ENCODE measurements at regions not wholly inside any gene's neighbourhood (a gene's known extent, or its start where the extent isn't known, plus 50 kb on each side); places are given as distances from the start of the nearest gene placed in this dataset.

DNA sequence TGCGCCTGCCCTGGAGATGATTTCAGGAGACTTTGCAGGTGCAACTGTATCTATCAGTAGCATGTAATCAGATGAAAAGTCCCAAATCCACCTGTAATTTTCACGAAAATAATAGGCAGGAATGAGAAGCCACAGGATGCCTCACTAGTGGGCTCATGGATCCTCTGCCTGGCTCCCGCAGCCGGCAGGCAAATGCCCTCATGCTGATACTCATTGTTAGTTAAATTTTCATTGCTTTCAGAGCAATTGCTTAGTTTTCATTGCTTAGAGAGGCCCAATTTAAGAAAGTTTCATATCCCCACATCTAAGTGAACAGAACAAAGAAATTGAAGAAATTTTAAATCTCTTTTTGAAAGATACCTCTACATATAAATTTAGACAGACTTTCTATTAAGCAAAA is 57.6 kb upstream of the CTDP1 start:
- WGBS: 76% methylated on average over 4 of the region's 4 CpGs
- Histone ChIP-seq H3K27me3 (ENCODE audit: control insufficient read depth in 4 of 4, insufficient read depth in 4 of 4, low read length in 3 of 4) (no peaks in the 10 kb centered on the region), H3K36me3 (ENCODE audit: control insufficient read depth in 4 of 4, insufficient read depth in 3 of 4, low read depth in 1 of 4, low read length in 3 of 4) (no peaks in the 10 kb centered on the region), H3K9me3 (ENCODE audit: control insufficient read depth in 4 of 4, low read length in 3 of 4) (peaks cover 0 to 4% (median 2%) of the 10 kb centered on the region in 4 donors), H3K9ac (ENCODE audit: low read depth in 1 of 2, low read length in 2 of 2) (no peak overlapping the region), H3K27ac (ENCODE audit: low read depth in 1 of 2, low read length in 2 of 2) (no peak overlapping the region), H3K4me3 (ENCODE audit: low read depth in 1 of 3, low read length in 3 of 3) (no peak overlapping the region), H3K4me1 (ENCODE audit: control insufficient read depth in 4 of 4, insufficient read depth in 4 of 4, low read length in 3 of 4) (no peaks in the 10 kb centered on the region)
- TF ChIP-seq GABPA (IDR thresholded peaks at IDR 0.05 in 1 of 2, conservative IDR thresholded peaks at IDR 0.05 in 1 of 2): no peak
- DNase-seq (ENCODE audit: low spot score): no peak

DNA sequence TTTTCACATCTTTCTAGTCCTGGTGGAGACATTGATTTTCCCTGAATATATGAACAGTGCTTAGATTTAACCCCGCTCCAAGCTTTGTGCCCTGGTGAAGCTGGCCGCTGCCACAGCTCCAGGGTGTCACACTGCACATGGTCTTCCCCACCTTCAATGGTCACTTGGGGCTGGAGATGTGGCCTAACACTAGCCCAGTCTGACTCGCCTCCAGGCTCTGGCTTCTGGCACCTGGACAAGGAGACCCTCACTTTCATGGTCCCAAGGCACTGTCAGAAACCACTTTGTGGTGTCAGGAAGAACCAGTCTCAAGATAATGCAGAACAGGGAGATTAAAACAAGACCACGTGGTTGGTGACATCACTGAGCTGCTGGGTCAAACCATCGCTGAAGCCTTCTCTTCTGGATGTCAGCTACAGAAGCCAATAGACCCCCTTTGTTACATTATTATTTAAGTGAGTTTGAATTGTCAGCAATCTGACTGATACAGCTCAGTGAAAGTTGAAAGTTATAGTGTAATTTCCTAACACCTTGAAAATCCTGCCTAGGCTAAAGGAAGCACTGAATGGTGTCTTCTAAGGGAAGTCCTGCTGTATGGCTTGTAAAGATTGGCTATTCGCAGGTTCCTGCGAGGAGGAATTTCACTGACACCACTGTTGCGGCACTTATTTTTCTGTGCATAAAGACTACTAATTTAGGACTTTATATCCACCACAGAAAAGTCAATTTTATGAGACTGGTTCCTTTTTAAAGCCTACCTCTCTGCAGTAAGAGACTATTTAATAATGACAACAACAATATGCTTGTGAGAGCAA is 55.0 kb upstream of the CTDP1 start:
- no peak for TF ChIP-seq HNF4A (conservative IDR thresholded peaks at IDR 0.05)
- TF ChIP-seq HNF4G (IDR thresholded peaks at IDR 0.05): no peak
- TF ChIP-seq, protein P1, sequence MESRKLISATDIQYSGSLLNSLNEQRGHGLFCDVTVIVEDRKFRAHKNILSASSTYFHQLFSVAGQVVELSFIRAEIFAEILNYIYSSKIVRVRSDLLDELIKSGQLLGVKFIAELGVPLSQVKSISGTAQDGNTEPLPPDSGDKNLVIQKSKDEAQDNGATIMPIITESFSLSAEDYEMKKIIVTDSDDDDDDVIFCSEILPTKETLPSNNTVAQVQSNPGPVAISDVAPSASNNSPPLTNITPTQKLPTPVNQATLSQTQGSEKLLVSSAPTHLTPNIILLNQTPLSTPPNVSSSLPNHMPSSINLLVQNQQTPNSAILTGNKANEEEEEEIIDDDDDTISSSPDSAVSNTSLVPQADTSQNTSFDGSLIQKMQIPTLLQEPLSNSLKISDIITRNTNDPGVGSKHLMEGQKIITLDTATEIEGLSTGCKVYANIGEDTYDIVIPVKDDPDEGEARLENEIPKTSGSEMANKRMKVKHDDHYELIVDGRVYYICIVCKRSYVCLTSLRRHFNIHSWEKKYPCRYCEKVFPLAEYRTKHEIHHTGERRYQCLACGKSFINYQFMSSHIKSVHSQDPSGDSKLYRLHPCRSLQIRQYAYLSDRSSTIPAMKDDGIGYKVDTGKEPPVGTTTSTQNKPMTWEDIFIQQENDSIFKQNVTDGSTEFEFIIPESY (IDR thresholded peaks at IDR 0.05): no peak
- TF ChIP-seq FOXA1 (IDR thresholded peaks at IDR 0.05): no peak
- TF ChIP-seq, protein P2, sequence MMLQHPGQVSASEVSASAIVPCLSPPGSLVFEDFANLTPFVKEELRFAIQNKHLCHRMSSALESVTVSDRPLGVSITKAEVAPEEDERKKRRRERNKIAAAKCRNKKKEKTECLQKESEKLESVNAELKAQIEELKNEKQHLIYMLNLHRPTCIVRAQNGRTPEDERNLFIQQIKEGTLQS (IDR thresholded peaks at IDR 0.05): no peak
- no peak for TF ChIP-seq RAD21 (IDR thresholded peaks at IDR 0.05)

DNA sequence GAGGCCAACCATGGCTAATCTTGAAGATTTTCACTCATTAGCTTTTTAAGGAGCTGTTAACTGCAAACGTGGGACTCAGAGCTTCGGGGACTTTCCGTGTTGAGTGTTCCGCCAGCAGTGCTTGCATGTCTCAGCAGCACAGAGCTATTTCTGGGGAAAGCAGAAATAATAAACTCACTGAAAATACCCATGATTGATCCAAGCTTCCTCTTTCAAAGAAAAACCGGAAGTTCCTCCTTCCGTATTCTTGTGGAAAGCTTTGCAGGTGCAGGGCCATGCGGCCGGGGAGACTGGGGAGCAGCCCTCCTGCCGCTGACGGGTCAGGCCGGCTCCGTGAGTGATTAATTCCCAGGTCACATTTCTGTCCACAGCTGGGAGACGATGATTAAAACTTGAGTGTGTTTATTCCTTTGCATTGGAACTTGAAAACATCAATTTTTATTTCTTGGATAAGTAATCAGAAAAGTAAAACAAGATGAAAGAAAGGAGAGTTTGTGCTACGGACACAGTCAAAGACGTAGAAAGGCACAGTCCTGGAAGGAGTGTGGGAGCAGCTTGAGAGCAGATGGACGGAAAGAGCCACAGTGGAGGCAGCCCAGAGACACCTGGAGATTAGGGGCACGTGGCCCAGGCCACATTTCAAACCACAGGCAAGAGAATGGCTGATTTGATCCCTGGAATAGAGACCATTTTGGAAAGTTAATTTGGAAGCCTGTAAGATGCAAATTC is 54.2 kb upstream of the CTDP1 start:
- peaks cover 0 to 4% (median 0%) of the 10 kb centered on the region in 4 donors for H3K27me3 ChIP-seq (ENCODE audit: control insufficient read depth in 4 of 4, insufficient read depth in 4 of 4, low read length in 3 of 4)
- 59% methylated on average over 17 of the region's 17 CpGs for WGBS
- H3K27ac ChIP-seq (ENCODE audit: low read depth in 1 of 2, low read length in 2 of 2): no peak overlapping the region
- no peak for TF ChIP-seq MAX (IDR thresholded peaks at IDR 0.05)
- no peak for TF ChIP-seq TAF1 (conservative IDR thresholded peaks at IDR 0.05)
- TF ChIP-seq CTCF (IDR thresholded peaks at IDR 0.05; ENCODE audit: low read depth, low read length, missing input control): no peak
- TF ChIP-seq SP1 (IDR thresholded peaks at IDR 0.05): no peak
- TF ChIP-seq NR2F2 (IDR thresholded peaks at IDR 0.05): no peak
- DNase-seq (ENCODE audit: low spot score): no peak
- H3K36me3 ChIP-seq (ENCODE audit: control insufficient read depth in 4 of 4, insufficient read depth in 3 of 4, low read depth in 1 of 4, low read length in 3 of 4): no peaks in the 10 kb centered on the region
- H3K4me3 ChIP-seq (ENCODE audit: low read depth in 1 of 3, low read length in 3 of 3): no peak overlapping the region
- no peak overlapping the region for H3K9ac ChIP-seq (ENCODE audit: low read depth in 1 of 2, low read length in 2 of 2)
- H3K4me1 ChIP-seq (ENCODE audit: control insufficient read depth in 4 of 4, insufficient read depth in 4 of 4, low read length in 3 of 4): no peaks in the 10 kb centered on the region
- H3K9me3 ChIP-seq (ENCODE audit: control insufficient read depth in 4 of 4, low read length in 3 of 4): no peaks in the 10 kb centered on the region

More for the DNA sequence above, 55.0 kb upstream of the CTDP1 start:
- Histone ChIP-seq H3K4me3 (ENCODE audit: low read depth in 1 of 3, low read length in 3 of 3) (no peak overlapping the region), H3K27ac (ENCODE audit: low read depth in 1 of 2, low read length in 2 of 2) (no peak overlapping the region), H3K9ac (ENCODE audit: low read depth in 1 of 2, low read length in 2 of 2) (no peak overlapping the region), H3K36me3 (ENCODE audit: control insufficient read depth in 4 of 4, insufficient read depth in 3 of 4, low read depth in 1 of 4, low read length in 3 of 4) (no peaks in the 10 kb centered on the region), H3K9me3 (ENCODE audit: control insufficient read depth in 4 of 4, low read length in 3 of 4) (peaks cover 0 to 4% (median 2%) of the 10 kb centered on the region in 4 donors), H3K27me3 (ENCODE audit: control insufficient read depth in 4 of 4, insufficient read depth in 4 of 4, low read length in 3 of 4) (peaks cover 0 to 4% (median 0%) of the 10 kb centered on the region in 4 donors), H3K4me1 (ENCODE audit: control insufficient read depth in 4 of 4, insufficient read depth in 4 of 4, low read length in 3 of 4) (no peaks in the 10 kb centered on the region)
- DNase-seq (ENCODE audit: low spot score): no peak
- WGBS: 64% methylated on average over 8 of the region's 8 CpGs

Data from liver (tissue), 8 donors.